Thoracic aorta (tissue), 2 donors: ENCODE measurements at regions not wholly inside any gene's neighbourhood (a gene's known extent, or its start where the extent isn't known, plus 50 kb on each side); places are given as distances from the start of the nearest gene placed in this dataset.

Experiments used
- ATAC-seq: fragments of 150-250 bp; one replicate; pipeline ENCODE4 v1.8.0; 2017; ENCODE audit warnings: low read depth; ENCODE audit not compliant: insufficient number of reproducible peaks, low FRiP score
- DNase-seq: peaks from one replicate; pipeline ENCODE4 v3.0.0-alpha.2; 2020; ENCODE audit warnings: low spot score
- H3K27ac ChIP-seq, 2 donors: fragments of 200-600 bp; sonication (generic); 1 replicate in 1 of 2; 2 replicates in 1 of 2; pipeline ENCODE4 v1.5.1; 2016; ENCODE audit warnings: mild to moderate bottlenecking in 2 of 2, moderate library complexity in 2 of 2
- H3K27me3 ChIP-seq: fragments of 200-600 bp; sonication (generic); replicated peaks from 2 replicates; pipeline ENCODE4 v1.6.0; 2016; ENCODE audit warnings: mild to moderate bottlenecking; ENCODE audit not compliant: insufficient read depth
- H3K36me3 ChIP-seq: fragments of 200-600 bp; sonication (generic); one replicate; pipeline ENCODE4 v1.5.1; 2016
- H3K4me1 ChIP-seq, 2 donors: fragments of 200-600 bp; sonication (generic); 1 replicate in 1 of 2; 2 replicates in 1 of 2; pipeline versions ENCODE4 v1.5.1 to v1.6.0; 2016; ENCODE audit warnings: low read depth in 2 of 2, mild to moderate bottlenecking in 1 of 2; ENCODE audit not compliant: control insufficient read depth in 1 of 2
- H3K4me3 ChIP-seq: fragments of 200-600 bp; sonication (generic); 2 replicates; pipeline ENCODE4 v1.5.1; 2016; ENCODE audit warnings: mild to moderate bottlenecking
- H3K9me3 ChIP-seq: fragments of 200-600 bp; sonication (generic); 2 replicates; pipeline ENCODE4 v1.5.1; 2016
- CTCF ChIP-seq: fragments of 200-600 bp; sonication (generic); IDR thresholded peaks from one replicate; pipeline ENCODE4 v1.5.1; 2019; ENCODE audit warnings: antibody characterized with exemption

DNA sequence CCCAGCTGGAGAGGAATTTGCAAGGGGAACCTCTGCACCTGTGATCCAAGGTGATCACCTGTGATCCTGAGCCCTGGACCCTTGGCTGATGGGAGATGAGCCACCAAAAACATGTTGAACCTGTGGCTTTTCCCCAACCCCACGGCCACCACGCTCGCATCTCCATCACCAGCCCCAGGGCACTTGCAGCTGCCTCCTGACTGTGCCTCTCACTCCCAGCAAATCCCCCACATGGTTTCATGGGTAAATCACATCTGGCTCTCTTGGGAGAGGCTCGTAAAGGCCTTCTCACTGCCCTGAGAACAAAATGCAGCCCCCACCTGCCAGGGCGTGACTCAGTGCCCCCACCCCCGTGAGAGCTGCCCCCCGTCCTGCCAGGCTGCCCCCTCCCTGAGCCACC, 76.0 kb downstream of the RFLNA start:
- TF ChIP-seq CTCF: no peak
- ATAC-seq (no peak), DNase-seq (no peak)
- peak overlapping the region in 1 of 2 donors; percentile 89 for H3K27ac ChIP-seq
- H3K9me3 ChIP-seq: no peaks in the 10 kb centered on the region
- H3K4me3 ChIP-seq: no peak overlapping the region
- H3K36me3 ChIP-seq: peaks cover 36% of the 10 kb centered on the region
- no peaks in the 10 kb centered on the region for H3K27me3 ChIP-seq
- peaks cover 32 to 44% of the 10 kb centered on the region in 2 donors for H3K4me1 ChIP-seq

DNA sequence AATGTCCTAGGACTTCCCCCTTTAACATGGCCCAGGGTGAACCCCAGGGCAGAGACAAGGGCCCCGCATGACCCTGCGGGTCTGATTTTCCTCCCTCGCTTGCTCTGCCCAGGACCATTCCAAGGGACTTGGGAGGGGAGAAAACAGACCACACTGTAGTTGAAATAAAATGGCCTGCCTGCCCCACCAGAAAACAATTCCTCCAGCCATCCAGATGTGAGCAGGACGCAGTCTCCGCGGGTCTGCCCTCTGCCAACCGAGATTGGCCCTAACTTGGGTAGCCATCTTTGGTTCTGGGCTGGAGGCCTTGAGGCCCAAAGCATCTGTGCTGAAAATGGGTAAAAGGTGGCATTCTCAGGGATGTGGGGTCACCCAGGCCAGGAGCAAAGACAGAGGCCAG, 75.5 kb downstream of the RFLNA start:
- DNase-seq: no peak
- Histone ChIP-seq H3K4me1 (peaks cover 32 to 46% of the 10 kb centered on the region in 2 donors), H3K27me3 (no peaks in the 10 kb centered on the region), H3K4me3 (no peak overlapping the region), H3K36me3 (peaks cover 37% of the 10 kb centered on the region), H3K27ac (peak overlapping the region; percentile 82 to 89), H3K9me3 (no peaks in the 10 kb centered on the region)
- TF ChIP-seq CTCF: no peak
- ATAC-seq: no peak

GRCh38 chr12:124369827-124370378, 75.0 kb downstream of the RFLNA start:
- peak overlapping the region; percentile 60 for H3K4me3 ChIP-seq
- DNase-seq (no peak), ATAC-seq (peak; percentile 9)
- peaks cover 32 to 51% of the 10 kb centered on the region in 2 donors for H3K4me1 ChIP-seq
- H3K36me3 ChIP-seq: peaks cover 32% of the 10 kb centered on the region
- TF ChIP-seq CTCF: no peak
- no peaks in the 10 kb centered on the region for H3K9me3 ChIP-seq
- no peaks in the 10 kb centered on the region for H3K27me3 ChIP-seq
- peak overlapping the region; percentile 82 to 89 for H3K27ac ChIP-seq

- DNase-seq: peak; percentile 61
- Histone ChIP-seq H3K9me3 (no peaks in the 10 kb centered on the region), H3K36me3 (peaks cover 25% of the 10 kb centered on the region), H3K4me1 (peaks cover 32 to 52% of the 10 kb centered on the region in 2 donors), H3K27me3 (no peaks in the 10 kb centered on the region), H3K4me3 (peak overlapping the region; percentile 60), H3K27ac (peak overlapping the region; percentile 83 to 89)
- peak; percentile 64 for TF ChIP-seq CTCF
- peak; percentile 71 for ATAC-seq
These were observed 74.3 kb downstream of the RFLNA start for GRCh38 chr12:124369055-124369826.

GRCh38 chr12:124368421-124369032, 73.6 kb downstream of the RFLNA start:
- DNase-seq (no peak), ATAC-seq (no peak)
- H3K27me3 ChIP-seq: no peaks in the 10 kb centered on the region
- peak overlapping the region; percentile 83 to 89 for H3K27ac ChIP-seq
- no peak overlapping the region for H3K4me3 ChIP-seq
- peaks cover 20% of the 10 kb centered on the region for H3K36me3 ChIP-seq
- H3K4me1 ChIP-seq: peaks cover 32 to 52% of the 10 kb centered on the region in 2 donors
- TF ChIP-seq CTCF: no peak
- no peaks in the 10 kb centered on the region for H3K9me3 ChIP-seq
